ENCODE measurements at regions not wholly inside any gene's neighbourhood (a gene's known extent, or its start where the extent isn't known, plus 50 kb on each side); places are given as distances from the start of the nearest gene placed in this dataset.

DNA sequence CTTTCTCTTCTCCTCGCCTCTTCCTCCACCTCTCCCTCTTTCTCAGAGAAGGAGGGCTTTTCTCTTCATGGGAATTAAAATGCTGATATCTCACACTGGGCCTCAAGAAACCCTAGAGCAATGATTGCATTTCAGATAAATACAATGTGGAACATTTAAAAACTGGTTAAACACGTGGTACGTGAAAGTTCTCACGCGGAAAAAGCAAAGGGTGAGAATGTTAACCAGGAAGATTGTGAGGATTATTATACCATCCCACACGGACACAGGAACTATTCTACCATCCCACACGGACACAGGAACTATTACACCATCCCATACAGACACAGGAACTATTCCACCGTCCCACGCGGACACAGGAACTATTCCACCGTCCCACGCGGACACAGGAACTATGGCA, 182.4 kb downstream of the TMEM18 start:
- TF ChIP-seq CTCF (IDR thresholded peaks at IDR 0.05), result no peak
- no peak for TF ChIP-seq POLR2A (IDR thresholded peaks at IDR 0.05)
